GM21723 (cell line): ENCODE measurements at regions not wholly inside any gene's neighbourhood (a gene's known extent, or its start where the extent isn't known, plus 50 kb on each side); places are given as distances from the start of the nearest gene placed in this dataset.
"Not testable (repeated sequence)": the region's sequence is repeated elsewhere in the genome, so short reads cannot be mapped to it uniquely, and the experiment has no call there.

ENCODE experiments used
- ATAC-seq: cut with Tn5 transposase; IDR thresholded peaks from one replicate; pipeline ENCODE4 v1.9.1; 2021; ENCODE audit warnings: mild to moderate bottlenecking, moderate library complexity; ENCODE audit not compliant: unreplicated experiment

DNA sequence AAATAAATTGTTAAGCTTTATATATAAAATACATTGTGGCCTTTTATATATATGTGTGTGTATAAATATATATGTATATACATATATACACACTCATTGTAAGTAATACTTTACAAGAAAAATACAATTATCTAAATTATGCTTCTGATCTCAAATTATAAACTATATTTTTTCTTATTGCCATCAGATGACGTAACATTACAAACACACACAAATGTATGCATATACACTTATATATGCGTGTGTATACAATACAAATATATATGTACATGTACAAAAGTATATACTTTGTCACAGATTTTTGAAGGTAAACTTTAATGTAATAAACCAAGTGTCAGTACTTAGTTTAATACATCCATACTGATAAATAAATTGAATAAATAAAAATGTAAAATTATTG, 278.9 kb upstream of the LMO3 start:
- no peak for ATAC-seq

DNA sequence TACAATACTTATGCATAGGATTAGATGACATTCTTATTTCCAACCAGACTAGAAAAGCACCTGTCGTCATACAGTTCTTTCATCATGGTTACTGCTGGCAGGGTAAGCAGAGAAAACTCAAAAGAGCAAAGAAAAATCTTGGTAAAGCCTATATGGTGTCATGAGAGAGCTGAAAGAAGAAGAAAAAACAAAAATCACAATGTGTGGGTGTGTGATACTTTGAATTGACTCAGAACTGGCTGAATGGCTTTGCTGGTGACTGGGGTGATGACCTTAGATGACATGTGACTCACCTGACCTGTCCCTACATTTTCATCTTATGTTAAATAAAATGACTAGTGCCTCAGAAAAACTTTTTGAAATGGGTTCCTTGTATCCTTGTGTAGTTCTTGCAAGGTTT, 278.1 kb upstream of the LMO3 start:
- ATAC-seq = no peak

DNA sequence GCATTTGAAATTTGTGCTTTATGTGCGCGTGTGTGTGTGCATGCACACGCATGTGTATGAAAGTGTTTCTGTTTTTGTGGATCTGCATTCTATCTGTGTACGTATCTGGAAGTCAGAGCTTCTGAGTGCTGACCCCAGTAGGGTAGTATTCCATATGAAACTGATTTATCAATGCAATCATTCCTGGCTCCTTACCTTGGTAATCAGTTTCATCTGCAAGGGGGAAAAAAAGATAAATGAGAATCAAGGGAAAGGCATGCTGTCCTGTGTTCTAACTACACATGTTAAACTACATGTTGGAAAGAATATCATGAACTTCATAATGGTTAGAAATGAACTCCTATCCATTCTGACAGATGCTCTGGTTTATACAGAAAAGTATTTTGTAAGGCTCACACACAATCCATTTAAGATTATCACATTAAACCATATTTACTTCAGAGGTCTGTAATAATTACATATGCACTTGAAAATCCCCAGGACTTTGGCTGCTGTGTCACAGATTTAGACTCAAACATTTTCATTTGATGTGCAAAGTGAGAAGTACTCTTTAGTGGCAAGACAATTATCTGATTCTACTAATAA, 276.1 kb upstream of the LMO3 start:
- ATAC-seq = no peak

DNA sequence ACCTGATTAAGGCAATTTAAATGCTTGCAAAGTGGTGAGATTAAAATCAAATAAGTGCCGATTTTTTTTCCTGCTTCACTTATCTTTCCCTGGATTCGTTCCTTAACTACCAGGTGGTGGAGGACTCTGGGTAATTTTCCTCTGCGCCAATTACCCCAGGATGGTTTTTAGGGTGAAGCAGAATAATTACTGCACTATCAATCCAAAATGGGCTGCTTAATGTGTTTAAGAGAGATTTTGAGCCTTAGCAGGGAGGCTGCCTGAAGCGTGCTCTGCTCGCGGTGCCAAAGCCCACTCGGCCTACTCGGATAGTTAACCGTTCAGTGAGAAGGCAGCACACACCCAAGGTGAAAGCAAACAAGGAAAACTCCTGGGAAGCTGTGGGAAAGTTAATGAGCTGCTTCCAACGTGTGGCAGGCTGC, 274.9 kb upstream of the LMO3 start:
- ATAC-seq = no peak

DNA sequence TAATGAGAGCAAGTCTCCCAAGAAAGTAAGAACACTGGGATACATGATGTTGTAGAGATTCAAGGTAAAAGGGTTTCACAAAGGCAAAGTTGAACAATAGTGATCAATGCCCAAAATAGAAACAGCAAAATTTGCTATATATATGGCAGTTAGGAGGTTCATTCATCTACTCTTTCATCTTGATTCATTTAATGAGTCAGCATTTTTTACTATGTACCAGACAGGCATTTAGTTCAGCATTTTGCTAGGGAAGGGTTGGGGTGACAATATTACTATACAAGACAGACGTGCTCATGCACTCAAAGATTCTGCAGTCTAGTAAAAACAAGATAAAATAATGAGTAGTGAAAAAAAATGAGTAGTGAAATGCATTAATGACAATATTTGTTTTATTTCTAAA, 264.9 kb upstream of the LMO3 start:
- no peak for ATAC-seq

DNA sequence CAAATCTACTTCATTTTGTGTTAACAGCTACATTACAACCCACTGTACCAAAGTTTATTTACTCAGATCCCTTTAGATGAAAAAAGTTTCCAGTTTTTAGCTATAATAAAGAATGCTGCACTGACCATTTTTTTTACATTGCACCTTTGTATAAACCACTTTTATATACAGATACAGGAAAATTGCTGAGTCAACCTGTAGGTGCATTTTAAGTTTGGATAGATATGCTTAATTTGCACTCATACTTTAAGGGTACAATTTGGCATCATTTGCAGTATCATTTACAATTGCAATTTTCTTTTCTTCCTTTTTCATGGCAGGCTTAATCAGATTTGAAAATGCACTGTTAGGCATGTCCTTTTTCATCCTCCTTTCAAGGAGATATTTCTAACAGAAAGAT, 257.8 kb upstream of the LMO3 start:
- ATAC-seq = no peak

DNA sequence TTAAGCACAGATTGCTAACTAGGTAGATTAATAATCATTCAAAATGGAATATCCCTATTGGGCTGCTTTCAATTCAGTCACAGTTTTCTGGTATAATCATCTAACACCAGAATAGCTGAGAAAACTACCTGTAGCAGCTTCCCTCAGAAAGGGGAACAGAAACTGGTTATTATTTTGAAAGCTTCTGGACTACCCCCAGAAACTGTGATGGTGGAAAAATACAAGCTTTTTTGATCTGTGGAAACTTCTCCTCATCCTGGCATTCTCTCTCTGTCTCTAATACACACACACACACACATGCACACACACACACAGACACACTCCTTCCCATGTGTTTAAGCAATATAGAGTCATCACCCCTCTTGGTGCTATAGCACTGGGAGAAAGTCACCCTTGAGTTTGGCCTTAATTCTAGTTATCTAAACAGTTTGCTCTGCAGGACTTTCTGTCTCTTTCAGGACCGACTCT, 251.5 kb upstream of the LMO3 start:
- ATAC-seq = peak; percentile 95

DNA sequence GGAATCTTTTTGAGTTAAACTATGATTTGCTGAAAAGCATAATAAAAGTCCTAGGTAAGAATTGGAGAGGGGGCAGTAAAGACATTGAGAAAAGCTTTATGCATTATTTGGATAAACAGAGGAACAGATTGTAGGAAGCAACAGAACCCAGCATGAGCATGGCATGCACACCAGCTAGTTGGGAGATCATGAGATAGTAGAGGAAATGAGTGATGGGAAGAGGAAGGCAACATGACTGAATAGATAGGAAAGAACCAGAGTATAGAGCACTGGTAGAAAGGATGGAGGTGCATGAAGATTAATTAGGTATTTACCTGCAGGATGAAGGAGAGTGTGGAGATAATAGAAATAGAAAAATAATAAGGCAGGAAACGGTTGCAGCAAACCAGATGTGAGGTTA, 248.5 kb upstream of the LMO3 start:
- no peak for ATAC-seq

DNA sequence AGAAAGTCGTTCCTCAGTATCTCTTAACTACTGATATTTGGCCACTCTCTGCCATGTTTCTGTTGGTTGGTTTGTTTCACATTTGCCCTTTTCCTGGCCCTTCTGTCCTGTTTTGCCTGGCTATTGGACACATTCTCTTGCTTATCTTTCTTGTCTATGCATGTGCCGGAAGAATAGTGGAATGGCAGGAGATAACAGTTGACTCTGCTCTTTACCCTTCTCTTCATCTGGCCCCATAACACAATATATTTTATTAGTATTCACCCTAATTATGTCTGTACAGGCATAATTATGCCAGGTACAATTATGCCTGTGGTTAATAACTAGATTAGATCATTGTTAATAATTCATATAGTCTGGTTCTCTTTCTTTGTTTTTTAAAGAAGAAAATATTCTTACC, 243.5 kb upstream of the LMO3 start:
- no peak for ATAC-seq

DNA sequence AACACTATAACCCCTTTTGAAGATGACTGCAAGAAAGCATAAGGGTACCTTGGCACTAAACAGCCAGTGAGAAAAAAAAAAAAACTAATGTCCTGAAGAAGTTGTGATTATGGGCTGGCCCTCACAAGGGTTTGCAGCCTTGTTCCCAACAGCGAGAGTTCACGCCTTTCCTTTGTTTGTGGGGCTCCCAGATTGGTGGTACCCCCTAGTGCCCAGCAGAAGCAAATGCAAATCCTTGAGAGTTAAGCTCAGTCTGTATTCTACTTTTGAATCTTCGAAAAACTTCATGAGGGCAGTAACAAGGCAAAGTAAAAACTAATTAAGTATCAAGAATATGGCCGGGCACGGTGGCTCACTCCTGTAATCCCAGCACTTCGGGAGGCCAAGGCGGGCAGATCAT, 238.9 kb upstream of the LMO3 start:
- no peak for ATAC-seq

DNA sequence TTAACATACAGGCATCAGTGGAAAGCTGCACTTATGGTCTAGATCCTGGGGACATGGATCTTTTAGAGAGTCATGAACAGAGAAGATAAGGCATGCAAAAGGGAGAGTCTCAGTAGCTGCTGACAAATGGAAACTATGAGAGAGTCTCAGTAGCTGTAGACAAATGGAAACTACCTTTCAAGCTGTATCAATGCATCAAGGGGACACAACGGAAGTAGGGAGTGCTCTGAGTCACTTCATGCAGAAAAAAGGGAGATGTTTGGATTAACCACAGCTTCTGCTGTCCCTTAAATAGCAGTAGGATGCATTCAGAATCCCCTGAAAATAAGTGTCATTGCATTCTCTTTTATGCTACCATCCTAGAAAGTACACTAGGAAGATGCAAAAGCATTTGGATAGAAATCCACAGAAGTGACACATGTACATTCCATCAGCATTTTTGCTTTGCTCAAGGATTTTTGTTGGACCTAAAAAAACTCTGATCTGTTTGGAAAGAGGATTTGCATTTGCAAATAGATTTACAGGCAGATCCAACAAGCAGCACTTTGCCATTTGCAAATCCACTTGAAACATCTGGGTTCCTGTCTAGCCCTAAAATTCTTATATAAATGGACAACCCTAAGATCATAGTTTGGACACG, 227.5 kb upstream of the LMO3 start:
- no peak for ATAC-seq

DNA sequence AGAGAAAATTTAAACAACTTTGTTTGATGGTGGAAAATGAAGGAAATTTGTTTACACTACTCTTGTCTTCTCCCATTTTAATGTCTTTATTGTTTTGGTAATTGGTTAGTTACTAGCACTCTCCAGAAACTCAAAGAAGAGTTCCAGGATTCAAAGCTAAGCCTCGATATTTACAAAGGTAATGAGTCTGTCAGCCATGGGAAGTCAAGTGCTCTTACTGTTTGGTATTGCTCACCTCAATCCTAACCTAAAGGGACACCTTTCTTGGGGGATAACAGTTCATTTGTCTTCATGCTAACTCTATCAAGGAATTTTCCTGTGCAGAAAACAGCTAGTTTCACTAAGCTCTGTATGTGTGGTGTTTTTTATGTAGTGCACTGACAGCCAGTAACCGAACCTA, 222.9 kb upstream of the LMO3 start:
- no peak for ATAC-seq

DNA sequence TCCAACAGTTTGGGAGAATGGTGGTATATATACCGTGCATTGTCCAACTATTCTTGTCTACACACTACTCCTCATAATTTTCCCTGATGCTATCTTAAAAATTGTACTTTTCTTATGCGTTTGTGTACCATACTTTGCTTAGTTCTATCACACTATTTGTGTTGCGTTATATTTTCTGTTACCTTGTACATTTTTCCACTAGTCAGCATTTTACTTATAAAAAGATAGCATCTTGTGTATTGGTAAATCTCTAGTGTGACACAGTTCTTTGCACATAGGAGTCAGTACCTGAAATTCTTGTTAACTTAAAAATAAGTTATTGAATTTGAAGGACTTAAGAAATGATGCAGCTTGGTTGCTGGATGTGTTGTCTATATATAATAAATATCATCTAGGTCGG, 201.8 kb upstream of the LMO3 start:
- no peak for ATAC-seq

DNA sequence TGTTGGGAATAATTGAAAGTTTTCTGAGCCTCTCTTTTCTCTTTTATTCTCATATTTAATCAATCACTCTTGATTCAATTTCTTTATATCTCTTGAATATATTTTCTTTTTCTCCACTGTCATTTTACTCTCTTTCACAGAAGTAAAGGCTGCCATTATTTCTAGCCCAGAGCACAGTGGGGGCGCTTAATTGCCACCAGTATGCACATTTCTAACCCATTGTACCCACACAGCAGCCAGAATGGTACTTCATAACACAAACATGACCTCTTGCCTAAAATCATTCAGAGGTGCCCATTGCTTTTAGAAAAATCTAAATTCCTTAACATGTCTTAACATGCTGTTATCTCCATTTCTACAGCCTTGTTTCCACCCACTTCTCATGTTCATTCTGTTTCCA, 190.2 kb upstream of the LMO3 start:
- ATAC-seq = no peak

DNA sequence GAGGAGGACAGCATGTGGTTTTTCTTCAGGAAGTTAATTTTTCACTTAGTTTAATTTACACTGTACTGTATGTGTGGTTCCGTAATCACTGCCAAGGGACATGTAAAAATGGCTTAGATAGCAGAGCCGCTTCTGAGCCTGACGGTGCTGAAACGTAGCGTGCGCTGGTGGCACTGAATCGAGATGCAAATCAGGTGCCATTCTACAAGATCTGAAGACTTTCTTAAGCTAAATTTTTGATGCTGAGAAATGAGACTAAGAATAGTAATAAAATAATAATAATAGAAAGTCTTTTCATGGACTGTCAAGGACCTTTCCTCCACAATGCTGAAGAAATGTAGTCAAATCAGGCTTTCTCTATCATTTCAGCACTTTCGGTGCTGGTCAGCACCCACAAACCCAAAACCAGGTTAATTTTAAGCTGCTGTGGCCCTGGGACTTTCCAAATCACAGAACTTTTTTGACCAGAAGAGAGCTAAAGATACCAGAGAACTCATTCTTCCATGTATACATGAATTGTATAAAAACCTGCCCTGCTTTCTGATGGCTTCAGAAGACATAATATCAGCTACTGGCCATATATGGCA, 183.3 kb upstream of the LMO3 start:
- ATAC-seq = no peak

DNA sequence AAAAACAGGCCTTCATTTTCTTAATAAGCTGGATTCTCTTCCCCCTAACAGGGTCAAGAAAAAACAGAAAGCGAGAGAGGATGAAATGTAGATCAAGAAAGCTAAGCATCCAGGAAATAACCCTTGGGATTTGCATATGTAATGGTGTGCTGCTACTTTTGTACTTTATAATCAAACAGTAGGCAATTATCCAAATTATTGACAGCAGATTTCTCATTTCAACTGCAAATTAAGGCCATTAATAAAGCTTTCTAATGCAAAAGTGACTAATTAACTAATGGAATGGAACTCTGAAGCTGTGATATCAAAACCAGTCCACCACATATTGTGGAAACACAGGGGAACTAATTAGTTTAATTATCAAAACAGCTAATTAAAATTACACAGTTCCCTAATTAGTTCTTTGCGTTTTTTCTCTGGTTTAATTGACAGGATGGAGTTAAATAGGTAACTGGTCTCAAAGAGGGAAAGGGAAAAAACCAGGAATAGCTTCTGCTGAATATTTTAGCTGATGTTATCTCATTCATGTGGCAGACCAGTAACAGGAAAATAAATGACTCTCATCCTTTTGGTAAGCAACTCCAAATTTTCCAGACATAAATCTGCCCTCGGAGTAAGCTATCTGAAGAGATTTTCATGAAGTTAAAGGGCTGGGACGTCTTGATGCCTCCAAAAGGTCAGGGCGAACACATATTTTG, 182.7 kb upstream of the LMO3 start:
- no peak for ATAC-seq

DNA sequence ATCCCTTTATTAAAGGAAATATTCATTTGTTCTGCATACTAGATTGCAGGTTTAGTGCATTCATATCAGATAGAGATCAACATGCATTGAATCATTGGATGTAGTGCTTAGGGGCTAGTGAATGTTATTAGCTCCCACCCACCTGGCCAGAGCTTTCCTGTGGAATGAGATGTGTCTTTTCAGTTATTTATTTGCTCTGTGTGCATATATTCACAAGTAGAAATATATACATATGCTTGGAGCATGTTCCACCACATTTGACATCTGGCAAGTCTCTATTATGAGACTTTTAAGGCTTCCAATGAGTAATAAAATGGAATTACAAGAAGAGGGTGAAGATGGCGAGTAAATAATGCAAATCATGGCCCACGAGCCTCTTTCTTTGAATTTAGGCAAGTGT, 180.0 kb upstream of the LMO3 start:
- no peak for ATAC-seq

DNA sequence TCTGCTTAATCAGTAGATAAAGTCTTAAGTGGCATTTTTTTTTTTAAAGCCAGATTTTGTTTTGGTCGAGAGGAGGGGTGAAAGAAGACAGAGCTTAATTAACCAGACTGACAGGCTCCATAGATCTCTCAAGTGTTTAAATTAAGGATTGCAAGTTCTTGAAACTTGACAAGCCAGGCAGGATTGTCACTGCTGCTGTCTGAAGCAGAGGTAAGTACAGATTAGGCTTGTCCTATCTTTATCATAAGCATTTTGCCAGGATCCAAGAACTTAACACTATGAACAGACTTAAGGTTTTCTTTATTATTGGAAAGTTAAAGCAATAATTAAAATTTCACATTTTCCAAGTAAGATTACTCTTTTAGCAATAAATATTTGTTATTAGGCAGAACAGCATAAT, 179.6 kb upstream of the LMO3 start:
- ATAC-seq = no peak

DNA sequence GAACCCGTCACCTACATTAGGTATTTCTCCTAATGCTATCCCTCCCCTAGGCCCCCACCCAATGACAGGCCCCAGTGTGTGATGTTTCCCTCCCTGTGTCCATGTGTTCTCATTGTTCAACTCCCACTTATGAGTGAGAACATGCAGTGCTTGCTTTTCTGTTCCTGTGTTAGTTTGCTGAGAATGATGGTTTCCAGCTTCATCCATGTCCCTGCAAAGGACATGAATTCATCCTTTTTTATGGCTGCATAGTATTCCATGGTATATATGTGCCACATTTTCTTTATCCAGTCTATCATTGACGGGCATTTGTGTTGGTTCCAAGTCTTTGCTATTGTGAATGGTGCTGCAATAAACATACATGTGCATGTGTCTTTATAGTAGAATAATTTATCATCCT, 163.2 kb upstream of the LMO3 start:
- not testable (repeated sequence) for ATAC-seq

DNA sequence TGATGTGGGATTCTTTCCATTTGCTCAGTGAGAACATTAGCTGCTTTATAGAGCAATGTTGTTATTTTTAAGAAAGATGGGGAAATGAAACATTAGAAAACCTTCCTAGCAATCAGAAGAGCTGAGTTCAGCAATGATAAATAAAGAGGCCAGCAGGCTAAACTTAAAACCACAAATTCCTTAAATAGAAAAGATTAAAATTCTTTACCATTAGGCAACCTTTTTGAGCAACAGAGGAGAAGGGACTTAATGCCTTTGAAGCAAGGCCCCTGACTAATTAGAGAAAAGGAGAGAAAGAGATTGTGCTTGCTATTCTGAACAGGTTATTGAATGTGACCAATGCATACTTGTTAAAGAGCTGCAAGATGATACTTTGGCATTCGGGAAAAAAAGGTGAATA, 160.8 kb upstream of the LMO3 start:
- ATAC-seq = no peak

DNA sequence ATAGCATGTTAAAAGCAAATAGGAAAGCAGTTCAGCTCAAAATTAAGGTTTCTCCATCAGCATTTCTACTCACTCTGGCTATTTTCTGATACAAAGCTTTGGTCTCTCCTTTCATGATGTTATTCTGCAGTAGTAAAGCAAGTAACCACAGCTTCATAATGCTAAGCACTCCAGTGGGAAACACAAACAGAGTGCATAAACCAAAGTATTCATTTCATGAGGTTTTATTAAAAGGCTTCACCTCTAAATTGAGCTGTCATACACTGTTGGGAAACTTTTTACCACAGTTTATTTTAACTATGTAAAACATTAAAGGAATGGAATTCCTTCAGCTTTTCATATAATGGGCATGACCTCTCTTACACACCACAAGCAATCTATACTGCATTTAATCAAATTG, 157.9 kb upstream of the LMO3 start:
- ATAC-seq = no peak
